ENCODE measurements at regions not wholly inside any gene's neighbourhood (a gene's known extent, or its start where the extent isn't known, plus 50 kb on each side); places are given as distances from the start of the nearest gene placed in this dataset.
A peak's percentile ranks its signal among the peaks of the same experiment; 100 is the strongest.

GRCh38 chr20:22411627-22412450 lies 172.5 kb downstream of the FOXA2 start (continued):
- TF ChIP-seq BCLAF1 (IDR thresholded peaks at IDR 0.05), result no peak
- no peak for TF ChIP-seq ZNF432 (CRISPR knock-in tag; IDR thresholded peaks at IDR 0.05; ENCODE audit: borderline replicate concordance)
- no peak for TF ChIP-seq ZNF33B (CRISPR knock-in tag; IDR thresholded peaks at IDR 0.05)
- peak; percentile 89 for TF ChIP-seq ZNF205 (CRISPR knock-in tag; IDR thresholded peaks at IDR 0.05)
- no peak for TF ChIP-seq PREB (CRISPR knock-in tag; IDR thresholded peaks at IDR 0.05)
- no peak for TF ChIP-seq CSRNP1 (CRISPR knock-in tag; IDR thresholded peaks at IDR 0.05)
- no peak for TF ChIP-seq ZMAT3 (CRISPR knock-in tag; conservative IDR thresholded peaks at IDR 0.05)
- no peak for TF ChIP-seq NR1H2 (CRISPR knock-in tag; IDR thresholded peaks at IDR 0.05; ENCODE audit: borderline replicate concordance, low read depth)
- TF ChIP-seq RXRB (CRISPR knock-in tag; IDR thresholded peaks at IDR 0.05; ENCODE audit: borderline replicate concordance), result peak; percentile 76
- TF ChIP-seq DPF2 (CRISPR knock-in tag; IDR thresholded peaks at IDR 0.05; ENCODE audit: borderline replicate concordance, low read depth), result peak; percentile 75; the same call in 1 of the 2 replicates
- peak; percentile 57 for TF ChIP-seq ZNF792 (CRISPR knock-in tag; IDR thresholded peaks at IDR 0.05)
- TF ChIP-seq LBX2 (CRISPR knock-in tag; IDR thresholded peaks at IDR 0.05; ENCODE audit: borderline replicate concordance), result no peak
- peak; percentile 99 for TF ChIP-seq CEBPG (CRISPR knock-in tag; IDR thresholded peaks at IDR 0.05)
- no peak; the same call in 1 of the 2 replicates for TF ChIP-seq ZNF564 (CRISPR knock-in tag; IDR thresholded peaks at IDR 0.05)
- no peak for TF ChIP-seq ZNF256 (CRISPR knock-in tag; conservative IDR thresholded peaks at IDR 0.05)
- no peak for TF ChIP-seq SCMH1 (CRISPR knock-in tag; IDR thresholded peaks at IDR 0.05; ENCODE audit: borderline replicate concordance)
- peak; percentile 93 for TF ChIP-seq ATF3 (CRISPR knock-in tag; IDR thresholded peaks at IDR 0.05)
- peak; percentile 71 for TF ChIP-seq KDM6A (CRISPR knock-in tag; IDR thresholded peaks at IDR 0.05; ENCODE audit: low read depth)
- no peak for TF ChIP-seq SNAI1 (CRISPR knock-in tag; IDR thresholded peaks at IDR 0.05; ENCODE audit: borderline replicate concordance)
- TF ChIP-seq ZNF382 (CRISPR knock-in tag; IDR thresholded peaks at IDR 0.05; ENCODE audit: borderline replicate concordance), result no peak
- TF ChIP-seq GZF1 (CRISPR knock-in tag; IDR thresholded peaks at IDR 0.05), result no peak
- no peak for TF ChIP-seq NFRKB (IDR thresholded peaks at IDR 0.05)
- TF ChIP-seq ZNF616 (CRISPR knock-in tag; IDR thresholded peaks at IDR 0.05; ENCODE audit: low read depth), result no peak

Data from HepG2 (cell line).